Breast epithelium (tissue), 4 donors: ENCODE measurements at regions not wholly inside any gene's neighbourhood (a gene's known extent, or its start where the extent isn't known, plus 50 kb on each side); places are given as distances from the start of the nearest gene placed in this dataset.

Source experiments
- DNase-seq, 2 donors: peaks; one replicate each; pipeline ENCODE4 v3.0.0-alpha.2; 2019; ENCODE audit warnings: low spot score in 2 of 2
- H3K27ac ChIP-seq, 2 donors: fragments of 200-600 bp; sonication (generic) in 1 of 2; one replicate each; pipeline ENCODE4 v1.5.1; 2016 to 2019; ENCODE audit warnings: mild to moderate bottlenecking in 1 of 2
- H3K27me3 ChIP-seq, 2 donors: fragments of 200-600 bp; sonication (generic) in 1 of 2; one replicate each; pipeline versions ENCODE4 v1.5.1 to v1.6.0; 2017 to 2019; ENCODE audit warnings: control low read depth in 1 of 2, mild to moderate bottlenecking in 1 of 2
- H3K36me3 ChIP-seq: fragments of 200-600 bp; one replicate; pipeline ENCODE4 v1.5.1; 2019
- H3K4me1 ChIP-seq, 2 donors: fragments of 200-600 bp; sonication (generic); one replicate each; pipeline ENCODE4 v1.5.1; 2016 to 2019; ENCODE audit warnings: control low read depth in 1 of 2
- H3K4me3 ChIP-seq, 3 donors: fragments of 200-600 bp; sonication (generic); 1 replicate in 2 of 3; 2 replicates in 1 of 3; pipeline ENCODE4 v1.5.1; 2016 to 2019; ENCODE audit warnings: mild to moderate bottlenecking in 3 of 3, moderate library complexity in 2 of 3
- H3K9me3 ChIP-seq, 2 donors: fragments of 200-600 bp; sonication (generic) in 1 of 2; one replicate each; pipeline ENCODE4 v1.5.1; 2016 to 2019; ENCODE audit warnings: control low read depth in 1 of 2
- CTCF ChIP-seq, 3 donors: fragments of 450-650 bp; IDR thresholded peaks; one replicate each; pipeline ENCODE4 v1.5.1; 2016 to 2017; ENCODE audit warnings: antibody characterized with exemption in 3 of 3, mild to moderate bottlenecking in 3 of 3, moderate library complexity in 3 of 3
- POLR2A ChIP-seq: fragments of 450-650 bp; IDR thresholded peaks from one replicate; pipeline ENCODE4 v1.6.1; 2016; ENCODE audit warnings: antibody characterized with exemption, mild to moderate bottlenecking, moderate library complexity
- POLR2AphosphoS5 ChIP-seq, 3 donors: sonication (generic); formaldehyde crosslinking; IDR thresholded peaks; one replicate each; pipeline ENCODE4 v1.6.1; 2017; ENCODE audit warnings: antibody characterized with exemption in 3 of 3
- intact Hi-C: fragments of 100-400 bp; cut with DNase I; formaldehyde crosslinking; loops from one replicate; pipeline ENCODE4 v1.15.1; 2023; ENCODE audit warnings: low total_unique reads

GRCh38 chr4:112865443-112865842, 184.0 kb upstream of the ANK2 start:
- H3K4me1 ChIP-seq = no peaks in the 10 kb centered on the region
- DNase-seq = no peak
- no peaks in the 10 kb centered on the region for H3K36me3 ChIP-seq
- no peak overlapping the region for H3K4me3 ChIP-seq
- H3K27me3 ChIP-seq = no peaks in the 10 kb centered on the region
- intact Hi-C loops = no loop called here
- TF ChIP-seq POLR2AphosphoS5 (IDR thresholded peaks at IDR 0.05) (no peak), POLR2A (no peak), CTCF (IDR thresholded peaks at IDR 0.05) (no peak)
- H3K9me3 ChIP-seq = no peaks in the 10 kb centered on the region
- no peak overlapping the region for H3K27ac ChIP-seq

GRCh38 chr4:112876316-112876715, 173.1 kb upstream of the ANK2 start:
- no peaks in the 10 kb centered on the region for H3K4me1 ChIP-seq
- intact Hi-C loops = no loop called here
- TF ChIP-seq POLR2AphosphoS5 (IDR thresholded peaks at IDR 0.05) (no peak), POLR2A (no peak), CTCF (IDR thresholded peaks at IDR 0.05) (no peak)
- H3K27me3 ChIP-seq = no peaks in the 10 kb centered on the region
- no peaks in the 10 kb centered on the region for H3K9me3 ChIP-seq
- DNase-seq = no peak
- H3K4me3 ChIP-seq = no peak overlapping the region
- H3K36me3 ChIP-seq = no peaks in the 10 kb centered on the region
- no peak overlapping the region for H3K27ac ChIP-seq

- intact Hi-C loops = no loop called here
- H3K27ac ChIP-seq = no peak overlapping the region
- peak overlapping the region in 1 of 3 donors; percentile 12 for H3K4me3 ChIP-seq
- no peaks in the 10 kb centered on the region for H3K4me1 ChIP-seq
- DNase-seq = no peak
- no peaks in the 10 kb centered on the region for H3K27me3 ChIP-seq
- H3K36me3 ChIP-seq = no peaks in the 10 kb centered on the region
- H3K9me3 ChIP-seq = no peaks in the 10 kb centered on the region
- TF ChIP-seq POLR2AphosphoS5 (IDR thresholded peaks at IDR 0.05) = no peak
- TF ChIP-seq POLR2A = no peak
Measured at GRCh38 chr4:112881842-112882241, 167.6 kb upstream of the ANK2 start.

- no peak for DNase-seq
- Histone ChIP-seq H3K27ac (no peak overlapping the region), H3K36me3 (no peaks in the 10 kb centered on the region), H3K27me3 (no peaks in the 10 kb centered on the region), H3K4me1 (no peaks in the 10 kb centered on the region), H3K4me3 (peak overlapping the region in 1 of 3 donors; percentile 12), H3K9me3 (no peaks in the 10 kb centered on the region)
- TF ChIP-seq CTCF (IDR thresholded peaks at IDR 0.05) (no peak), POLR2A (no peak), POLR2AphosphoS5 (IDR thresholded peaks at IDR 0.05) (no peak)
- intact Hi-C loops = no loop called here
Measured at GRCh38 chr4:112882286-112882685, 167.2 kb upstream of the ANK2 start.

GRCh38 chr4:112884406-112884805, 165.0 kb upstream of the ANK2 start:
- intact Hi-C loops = no loop called here
- H3K36me3 ChIP-seq = no peaks in the 10 kb centered on the region
- H3K27me3 ChIP-seq = no peaks in the 10 kb centered on the region
- H3K27ac ChIP-seq = no peak overlapping the region
- H3K4me1 ChIP-seq = no peaks in the 10 kb centered on the region
- no peak overlapping the region for H3K4me3 ChIP-seq
- TF ChIP-seq POLR2A (no peak), CTCF (IDR thresholded peaks at IDR 0.05) (no peak), POLR2AphosphoS5 (IDR thresholded peaks at IDR 0.05) (no peak)
- DNase-seq = no peak
- H3K9me3 ChIP-seq = no peaks in the 10 kb centered on the region

GRCh38 chr4:112885897-112886296, 163.6 kb upstream of the ANK2 start:
- no peaks in the 10 kb centered on the region for H3K27me3 ChIP-seq
- TF ChIP-seq POLR2A = no peak
- no peak for TF ChIP-seq CTCF (IDR thresholded peaks at IDR 0.05)
- TF ChIP-seq POLR2AphosphoS5 (IDR thresholded peaks at IDR 0.05) = no peak
- H3K4me1 ChIP-seq = no peaks in the 10 kb centered on the region
- no peaks in the 10 kb centered on the region for H3K36me3 ChIP-seq
- H3K27ac ChIP-seq = no peak overlapping the region
- DNase-seq = no peak
- intact Hi-C loops = no loop called here
- no peak overlapping the region for H3K4me3 ChIP-seq
- no peaks in the 10 kb centered on the region for H3K9me3 ChIP-seq
